ENCODE measurements at regions not wholly inside any gene's neighbourhood (a gene's known extent, or its start where the extent isn't known, plus 50 kb on each side); places are given as distances from the start of the nearest gene placed in this dataset.

DNA sequence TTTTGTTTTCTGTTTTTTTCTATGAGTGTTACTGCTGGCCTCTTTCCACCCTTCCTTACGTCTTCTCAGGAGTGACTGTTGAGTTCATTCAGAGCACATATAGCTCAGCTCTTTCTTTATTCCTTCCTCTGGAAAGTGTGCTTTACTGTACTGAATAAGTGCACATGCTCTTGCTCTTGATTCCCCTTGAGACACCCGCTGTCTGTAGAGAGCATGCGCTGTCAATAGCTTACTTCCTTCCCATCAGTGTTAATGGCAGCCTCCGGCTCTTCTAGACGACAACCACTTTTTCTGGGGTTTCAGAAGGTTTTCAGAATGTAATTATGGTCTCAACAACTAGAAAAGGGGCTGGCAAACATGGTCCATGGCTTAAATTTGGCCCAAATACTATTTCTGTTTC is 504.9 kb downstream of the C4orf33 start:
- Histone ChIP-seq H3K27me3 (ENCODE audit: insufficient read depth, low read depth, low read length) (no peaks in the 10 kb centered on the region), H2AFZ (ENCODE audit: low read depth, low read length) (no peak overlapping the region), H3K9me2 (ENCODE audit: insufficient read depth, low read length) (no peaks in the 10 kb centered on the region), H4K20me1 (ENCODE audit: insufficient read depth) (no peaks in the 10 kb centered on the region), H3K36me3 (ENCODE audit: insufficient read depth, low read length) (no peaks in the 10 kb centered on the region), H3K79me2 (replicated peaks; ENCODE audit: insufficient read depth, low read length) (no peaks in the 10 kb centered on the region), H3F3A (ENCODE audit: insufficient read depth, low read length, poor library complexity, severe bottlenecking) (no peaks in the 10 kb centered on the region), H3K9ac (ENCODE audit: low read length) (no peak overlapping the region), H3K4me3 (ENCODE audit: low read length) (no peak overlapping the region), H3K9me3 (ENCODE audit: low read length) (no peaks in the 10 kb centered on the region), H3K4me2 (ENCODE audit: low read length) (no peak overlapping the region), H3K27ac (ENCODE audit: low read length) (no peak overlapping the region)
- no peak for TF ChIP-seq EZH2 (IDR thresholded peaks at IDR 0.05; ENCODE audit: borderline replicate concordance, insufficient read depth, low read length, poor library complexity, severe bottlenecking)
- peak; percentile 30 for TF ChIP-seq POLR2AphosphoS5 (IDR thresholded peaks at IDR 0.05)

DNA sequence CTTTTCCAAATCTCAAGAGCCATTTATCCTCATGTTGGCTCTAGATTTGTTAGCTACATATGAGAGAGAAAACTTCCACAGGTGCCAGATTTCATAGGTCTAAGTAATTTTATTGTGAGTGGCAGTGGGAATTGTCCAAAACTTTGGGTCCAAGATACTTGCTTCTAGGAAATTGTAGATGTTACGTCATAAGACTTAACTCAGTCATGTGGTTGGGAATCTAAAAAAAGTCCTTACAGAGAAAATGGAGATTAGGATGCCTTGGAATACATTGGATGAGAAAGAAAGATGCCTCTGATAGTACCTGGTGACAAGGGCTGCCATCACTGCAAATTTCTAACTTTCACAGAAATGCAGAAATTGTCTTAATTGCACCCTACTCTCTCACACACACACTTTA is 506.5 kb downstream of the C4orf33 start:
- H3K4me3 ChIP-seq (ENCODE audit: low read length): no peak overlapping the region
- H3K4me2 ChIP-seq (ENCODE audit: low read length): no peak overlapping the region
- no peaks in the 10 kb centered on the region for H3K36me3 ChIP-seq (ENCODE audit: insufficient read depth, low read length)
- no peaks in the 10 kb centered on the region for H3K9me3 ChIP-seq (ENCODE audit: low read length)
- H3K9ac ChIP-seq (ENCODE audit: low read length): no peak overlapping the region
- H3K79me2 ChIP-seq (replicated peaks; ENCODE audit: insufficient read depth, low read length): no peaks in the 10 kb centered on the region
- no peaks in the 10 kb centered on the region for H4K20me1 ChIP-seq (ENCODE audit: insufficient read depth)
- no peaks in the 10 kb centered on the region for H3K27me3 ChIP-seq (ENCODE audit: insufficient read depth, low read depth, low read length)
- H3F3A ChIP-seq (ENCODE audit: insufficient read depth, low read length, poor library complexity, severe bottlenecking): no peaks in the 10 kb centered on the region
- H2AFZ ChIP-seq (ENCODE audit: low read depth, low read length): no peak overlapping the region
- H3K27ac ChIP-seq (ENCODE audit: low read length): no peak overlapping the region
- no peaks in the 10 kb centered on the region for H3K9me2 ChIP-seq (ENCODE audit: insufficient read depth, low read length)
- TF ChIP-seq RAD21 (conservative IDR thresholded peaks at IDR 0.05) (no peak), MXI1 (conservative IDR thresholded peaks at IDR 0.05; ENCODE audit: poor library complexity, severe bottlenecking) (no peak), EP300 (conservative IDR thresholded peaks at IDR 0.05; ENCODE audit: poor library complexity, severe bottlenecking) (no peak), SMC3 (conservative IDR thresholded peaks at IDR 0.05; ENCODE audit: poor library complexity) (no peak), POLR2AphosphoS5 (IDR thresholded peaks at IDR 0.05) (no peak), TAF1 (IDR thresholded peaks at IDR 0.05; ENCODE audit: low read depth) (no peak)

DNA sequence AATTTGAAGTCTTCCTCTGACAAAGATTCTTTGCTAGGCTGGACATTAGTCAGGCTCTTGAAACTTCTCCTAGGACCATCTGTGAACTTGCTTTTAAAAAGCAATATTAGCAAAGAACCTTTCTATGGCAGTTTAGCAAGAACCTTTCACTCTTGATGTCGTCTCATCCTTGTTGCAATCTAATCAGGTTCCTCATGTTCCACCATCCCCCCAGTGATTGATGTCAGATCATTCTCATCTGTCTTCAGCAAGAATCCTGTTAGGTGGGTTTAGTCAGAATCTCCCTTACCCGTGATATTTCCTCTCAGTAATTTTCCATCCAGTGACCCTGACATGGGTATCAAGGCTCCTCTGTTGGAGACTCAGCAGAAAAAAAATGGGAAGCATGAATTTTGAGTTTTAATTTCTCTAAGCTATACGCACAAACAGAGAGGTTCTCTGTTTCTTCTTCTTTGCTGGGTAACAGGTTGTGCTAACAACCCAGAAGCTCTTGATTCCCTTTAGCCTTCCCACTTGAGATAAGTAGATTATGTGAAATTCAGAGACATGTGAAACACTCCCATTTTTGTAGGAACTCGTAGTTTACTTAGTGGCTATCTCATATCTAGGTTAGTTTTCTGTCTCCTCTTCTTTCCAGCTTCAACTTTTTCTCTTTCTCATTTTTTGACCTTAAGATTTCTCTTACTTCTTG is 507.4 kb downstream of the C4orf33 start:
- H2AFZ ChIP-seq (ENCODE audit: low read depth, low read length): no peak overlapping the region
- TF ChIP-seq POLR2AphosphoS5 (IDR thresholded peaks at IDR 0.05) (no peak), SMC3 (conservative IDR thresholded peaks at IDR 0.05; ENCODE audit: poor library complexity) (no peak), MXI1 (conservative IDR thresholded peaks at IDR 0.05; ENCODE audit: poor library complexity, severe bottlenecking) (no peak), EZH2 (IDR thresholded peaks at IDR 0.05; ENCODE audit: borderline replicate concordance, insufficient read depth, low read length, poor library complexity, severe bottlenecking) (no peak), EP300 (conservative IDR thresholded peaks at IDR 0.05; ENCODE audit: poor library complexity, severe bottlenecking) (no peak), RAD21 (conservative IDR thresholded peaks at IDR 0.05) (no peak), TAF1 (IDR thresholded peaks at IDR 0.05; ENCODE audit: low read depth) (no peak)
- TF ChIP-seq, protein P1, sequence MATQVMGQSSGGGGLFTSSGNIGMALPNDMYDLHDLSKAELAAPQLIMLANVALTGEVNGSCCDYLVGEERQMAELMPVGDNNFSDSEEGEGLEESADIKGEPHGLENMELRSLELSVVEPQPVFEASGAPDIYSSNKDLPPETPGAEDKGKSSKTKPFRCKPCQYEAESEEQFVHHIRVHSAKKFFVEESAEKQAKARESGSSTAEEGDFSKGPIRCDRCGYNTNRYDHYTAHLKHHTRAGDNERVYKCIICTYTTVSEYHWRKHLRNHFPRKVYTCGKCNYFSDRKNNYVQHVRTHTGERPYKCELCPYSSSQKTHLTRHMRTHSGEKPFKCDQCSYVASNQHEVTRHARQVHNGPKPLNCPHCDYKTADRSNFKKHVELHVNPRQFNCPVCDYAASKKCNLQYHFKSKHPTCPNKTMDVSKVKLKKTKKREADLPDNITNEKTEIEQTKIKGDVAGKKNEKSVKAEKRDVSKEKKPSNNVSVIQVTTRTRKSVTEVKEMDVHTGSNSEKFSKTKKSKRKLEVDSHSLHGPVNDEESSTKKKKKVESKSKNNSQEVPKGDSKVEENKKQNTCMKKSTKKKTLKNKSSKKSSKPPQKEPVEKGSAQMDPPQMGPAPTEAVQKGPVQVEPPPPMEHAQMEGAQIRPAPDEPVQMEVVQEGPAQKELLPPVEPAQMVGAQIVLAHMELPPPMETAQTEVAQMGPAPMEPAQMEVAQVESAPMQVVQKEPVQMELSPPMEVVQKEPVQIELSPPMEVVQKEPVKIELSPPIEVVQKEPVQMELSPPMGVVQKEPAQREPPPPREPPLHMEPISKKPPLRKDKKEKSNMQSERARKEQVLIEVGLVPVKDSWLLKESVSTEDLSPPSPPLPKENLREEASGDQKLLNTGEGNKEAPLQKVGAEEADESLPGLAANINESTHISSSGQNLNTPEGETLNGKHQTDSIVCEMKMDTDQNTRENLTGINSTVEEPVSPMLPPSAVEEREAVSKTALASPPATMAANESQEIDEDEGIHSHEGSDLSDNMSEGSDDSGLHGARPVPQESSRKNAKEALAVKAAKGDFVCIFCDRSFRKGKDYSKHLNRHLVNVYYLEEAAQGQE (IDR thresholded peaks at IDR 0.05; ENCODE audit: borderline replicate concordance): no peak
- TF ChIP-seq, protein P2, sequence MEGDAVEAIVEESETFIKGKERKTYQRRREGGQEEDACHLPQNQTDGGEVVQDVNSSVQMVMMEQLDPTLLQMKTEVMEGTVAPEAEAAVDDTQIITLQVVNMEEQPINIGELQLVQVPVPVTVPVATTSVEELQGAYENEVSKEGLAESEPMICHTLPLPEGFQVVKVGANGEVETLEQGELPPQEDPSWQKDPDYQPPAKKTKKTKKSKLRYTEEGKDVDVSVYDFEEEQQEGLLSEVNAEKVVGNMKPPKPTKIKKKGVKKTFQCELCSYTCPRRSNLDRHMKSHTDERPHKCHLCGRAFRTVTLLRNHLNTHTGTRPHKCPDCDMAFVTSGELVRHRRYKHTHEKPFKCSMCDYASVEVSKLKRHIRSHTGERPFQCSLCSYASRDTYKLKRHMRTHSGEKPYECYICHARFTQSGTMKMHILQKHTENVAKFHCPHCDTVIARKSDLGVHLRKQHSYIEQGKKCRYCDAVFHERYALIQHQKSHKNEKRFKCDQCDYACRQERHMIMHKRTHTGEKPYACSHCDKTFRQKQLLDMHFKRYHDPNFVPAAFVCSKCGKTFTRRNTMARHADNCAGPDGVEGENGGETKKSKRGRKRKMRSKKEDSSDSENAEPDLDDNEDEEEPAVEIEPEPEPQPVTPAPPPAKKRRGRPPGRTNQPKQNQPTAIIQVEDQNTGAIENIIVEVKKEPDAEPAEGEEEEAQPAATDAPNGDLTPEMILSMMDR (IDR thresholded peaks at IDR 0.05; ENCODE audit: poor library complexity, severe bottlenecking): no peak
- no peaks in the 10 kb centered on the region for H4K20me1 ChIP-seq (ENCODE audit: insufficient read depth)
- no peak overlapping the region for H3K9ac ChIP-seq (ENCODE audit: low read length)
- H3K4me3 ChIP-seq (ENCODE audit: low read length): no peak overlapping the region
- H3F3A ChIP-seq (ENCODE audit: insufficient read depth, low read length, poor library complexity, severe bottlenecking): no peaks in the 10 kb centered on the region
- no peak overlapping the region for H3K4me2 ChIP-seq (ENCODE audit: low read length)
- no peaks in the 10 kb centered on the region for H3K9me3 ChIP-seq (ENCODE audit: low read length)
- H3K79me2 ChIP-seq (replicated peaks; ENCODE audit: insufficient read depth, low read length): no peaks in the 10 kb centered on the region
- H3K27ac ChIP-seq (ENCODE audit: low read length): no peak overlapping the region
- H3K36me3 ChIP-seq (ENCODE audit: insufficient read depth, low read length): no peaks in the 10 kb centered on the region
- H3K9me2 ChIP-seq (ENCODE audit: insufficient read depth, low read length): no peaks in the 10 kb centered on the region
- H3K27me3 ChIP-seq (ENCODE audit: insufficient read depth, low read depth, low read length): no peaks in the 10 kb centered on the region

Data from neural cell (in vitro differentiated cells).